K562 (cell line): ENCODE measurements at regions not wholly inside any gene's neighbourhood (a gene's known extent, or its start where the extent isn't known, plus 50 kb on each side); places are given as distances from the start of the nearest gene placed in this dataset.

ENCODE experiments used
- ATAC-seq: fragments of 200-7000 bp; cut with Tn5 transposase; 3 replicates; pipeline ENCODE4 v1.9.1; 2020; ENCODE audit warnings: moderate library complexity
- BruUV-seq: library from RNA; stranded (reverse); fragments of 400-500 nt; replicated peaks from 2 replicates; lab custom pipeline; 2021; lab: Mats Ljungman, UMichigan
- CTCF ChIA-PET: fragments of 300-600 bp; formaldehyde crosslinking; extraction: SDS; loops from one replicate; lab custom pipeline; 2021; ENCODE audit warnings: low intra/inter-chr PET ratio; lab: Yijun Ruan, JAX
- POLR2A ChIA-PET: fragments of 300-600, 350-650 bp; sonication (Branson Sonifier 250); formaldehyde crosslinking; extraction: SDS; loops from one replicate; lab custom pipeline; 2021; ENCODE audit warnings: antibody characterized with exemption, inconsistent platforms; lab: Yijun Ruan, JAX
- DNase-seq, 4 experiments: peaks; one replicate each; pipeline versions ENCODE4 v3.0.0 to v3.0.0-alpha.2; 2011 to 2018; ENCODE audit warnings: low spot score in 3 of 4, mixed read lengths in 3 of 4; ENCODE audit errors: extremely low read depth in 1 of 4
- FAIRE-seq: peaks from 2 replicates; lab custom pipeline; 2011; peaks lifted over from hg19 to GRCh38; lab: Jason Lieb, UNC
- H2AFZ ChIP-seq: 2 replicates; pipeline ENCODE4 v1.6.0; 2011; ENCODE audit warnings: low read depth, low read length, control low read depth, inconsistent platforms
- H3K27ac ChIP-seq: fragments of 200-600 bp; 3 replicates; pipeline ENCODE4 v1.8.0; 2011; ENCODE audit warnings: low read depth, mild to moderate bottlenecking, control low read depth, inconsistent platforms, low read length, moderate library complexity, mixed read lengths; ENCODE audit errors: extremely low read depth
- H3K27me3 ChIP-seq, 2 experiments: fragments of 300-600 bp in 1 of 2; 2 replicates in 1 of 2; 3 replicates in 1 of 2; pipeline versions ENCODE4 v1.6.0 to v1.8.0; 2011; ENCODE audit warnings: inconsistent platforms in 2 of 2, low read length in 2 of 2, mild to moderate bottlenecking in 1 of 2, mixed read lengths in 1 of 2, moderate library complexity in 1 of 2; ENCODE audit not compliant: control insufficient read depth in 2 of 2, insufficient read depth in 2 of 2
- H3K36me3 ChIP-seq: fragments of 300-600 bp; 3 replicates; pipeline ENCODE4 v1.8.0; 2011; ENCODE audit warnings: mild to moderate bottlenecking, low read length, inconsistent platforms; ENCODE audit not compliant: control insufficient read depth, insufficient read depth
- H3K4me1 ChIP-seq, 2 experiments: fragments of 200-600 bp in 1 of 2; replicated peaks in 1 of 2; 2 replicates in 1 of 2; 3 replicates in 1 of 2; pipeline versions ENCODE4 v1.5.1 to v1.8.0; 2011; ENCODE audit warnings: inconsistent platforms in 2 of 2, low read length in 2 of 2, mild to moderate bottlenecking in 1 of 2, mixed read lengths in 1 of 2, moderate library complexity in 1 of 2; ENCODE audit not compliant: control insufficient read depth in 2 of 2, insufficient read depth in 2 of 2
- H3K4me2 ChIP-seq: 2 replicates; pipeline ENCODE4 v1.6.1; 2011; ENCODE audit warnings: low read length, control low read depth, inconsistent platforms, mixed read lengths; ENCODE audit not compliant: insufficient read depth
- H3K4me3 ChIP-seq: fragments of 200-600 bp; sonication (generic), shearing (Covaris generic); 2 replicates; pipeline ENCODE4 v1.5.1; 2016; ENCODE audit warnings: control low read depth, inconsistent platforms
- H3K79me2 ChIP-seq: fragments of 200-600 bp; 3 replicates; pipeline ENCODE4 v1.8.0; 2011; ENCODE audit warnings: low read length, inconsistent platforms; ENCODE audit not compliant: control insufficient read depth, insufficient read depth
- H3K9ac ChIP-seq, 2 experiments: 2 replicates each; pipeline versions ENCODE4 v1.6.0 to v1.6.1; 2011; ENCODE audit warnings: low read depth in 2 of 2, low read length in 2 of 2, control low read depth in 1 of 2, inconsistent platforms in 1 of 2, mild to moderate bottlenecking in 1 of 2, mixed read lengths in 1 of 2; ENCODE audit not compliant: insufficient read depth in 1 of 2
- H3K9me1 ChIP-seq: one replicate; pipeline ENCODE4 v1.6.0; 2011; ENCODE audit warnings: inconsistent platforms, mild to moderate bottlenecking, low read length, moderate library complexity; ENCODE audit not compliant: control insufficient read depth, insufficient read depth
- H3K9me3 ChIP-seq: replicated peaks from 2 replicates; pipeline ENCODE4 v1.5.1; 2011; ENCODE audit warnings: low read depth, low read length, inconsistent platforms; ENCODE audit not compliant: control insufficient read depth, insufficient read depth
- H4K20me1 ChIP-seq: replicated peaks from 2 replicates; pipeline ENCODE4 v1.6.1; 2011; ENCODE audit warnings: low read length, inconsistent platforms, mixed read lengths; ENCODE audit not compliant: control insufficient read depth, insufficient read depth
- BRF1 ChIP-seq: IDR thresholded peaks from 3 replicates; pipeline ENCODE4 v1.6.1; 2011; ENCODE audit warnings: borderline replicate concordance, mild to moderate bottlenecking; ENCODE audit not compliant: insufficient read length; ENCODE audit errors: extremely low read depth
- CBX5 ChIP-seq: IDR thresholded peaks from 2 replicates; pipeline ENCODE4 v1.6.1; 2014; ENCODE audit warnings: low read depth, borderline replicate concordance
- CHD2 ChIP-seq: IDR thresholded peaks from 2 replicates; pipeline ENCODE4 v1.6.1; 2011; ENCODE audit warnings: low read depth, low read length
- HSF4 ChIP-seq: fragments of 250-450 bp; sonication (Bioruptor Pico); IDR thresholded peaks from 2 replicates; pipeline ENCODE4 v2.1.2; 2022; ENCODE audit warnings: mild to moderate bottlenecking, moderate library complexity, borderline replicate concordance
- L3MBTL2 ChIP-seq: fragments of 450-650 bp; IDR thresholded peaks from 2 replicates; pipeline ENCODE4 v1.6.1; 2016; ENCODE audit warnings: mild to moderate bottlenecking, moderate library complexity
- NFATC3 ChIP-seq: fragments of 450-650 bp; IDR thresholded peaks from 2 replicates; pipeline ENCODE4 v1.6.1; 2017; ENCODE audit warnings: mild to moderate bottlenecking
- PHTF2 ChIP-seq: fragments of 250-450 bp; sonication (Bioruptor Pico); IDR thresholded peaks from 2 replicates; pipeline ENCODE4 v1.5.0; 2021; ENCODE audit warnings: mild to moderate bottlenecking
- POLR3G ChIP-seq: IDR thresholded peaks from 2 replicates; pipeline ENCODE4 v1.6.1; 2011; ENCODE audit not compliant: insufficient read length, insufficient replicate concordance; ENCODE audit errors: extremely low read depth
- U2AF2 ChIP-seq: fragments of 200-400 bp; formaldehyde crosslinking; optimal IDR thresholded peaks from 2 replicates; pipeline ENCODE3; 2017; ENCODE audit warnings: low read depth, mild to moderate bottlenecking, low read length
- ZBED1 ChIP-seq: IDR thresholded peaks from 2 replicates; pipeline ENCODE4 v1.6.1; 2014
- ZFPM2 ChIP-seq: fragments of 250-450 bp; sonication (Bioruptor Pico); IDR thresholded peaks from 2 replicates; pipeline ENCODE4 v1.5.1; 2022; ENCODE audit warnings: mild to moderate bottlenecking
- ZNF436 ChIP-seq: fragments of 250-450, 450-650 bp; sonication (Bioruptor Pico); formaldehyde crosslinking; IDR thresholded peaks from 2 replicates; pipeline ENCODE4 v1.7.0; 2020; ENCODE audit warnings: mild to moderate bottlenecking
- ZNF449 ChIP-seq: fragments of 250-450 bp; sonication (Bioruptor Pico); IDR thresholded peaks from 2 replicates; pipeline ENCODE4 v1.8.0; 2022; ENCODE audit warnings: moderate library complexity, mild to moderate bottlenecking, inconsistent platforms
- ZNF76 ChIP-seq: fragments of 250-450 bp; sonication (Bioruptor Pico); IDR thresholded peaks from 2 replicates; pipeline ENCODE4 v1.4.0; 2020; ENCODE audit warnings: mild to moderate bottlenecking, moderate library complexity, borderline replicate concordance
- ZNF778 ChIP-seq: fragments of 450-650 bp; formaldehyde crosslinking; IDR thresholded peaks from 2 replicates; pipeline ENCODE4 v1.4.0; 2020; ENCODE audit warnings: mild to moderate bottlenecking, moderate library complexity
- WGBS: fragments of 100-300 bp; shearing (Covaris generic); methylation state at CpG from one replicate; pipeline ENCODE4 v1.1.6; 2016; ENCODE audit warnings: low coverage, mixed read lengths; ENCODE audit not compliant: insufficient coverage; ENCODE audit errors: missing lambda C conversion rate; 5-methylcytosine and 5-hydroxymethylcytosine counted together
- in situ Hi-C: fragments of 300-500 bp; cut with MboI; formaldehyde crosslinking; loops from 4 replicates; pipeline ENCODE4 v1.15.0; 2018; ENCODE audit warnings: inconsistent platforms, mixed read lengths
- intact Hi-C: fragments of 100-400 bp; cut with micrococcal nuclease; formaldehyde crosslinking; loops from 2 replicates; pipeline ENCODE4 v1.14.2; 2022
- TF ChIP-seq, protein P1 (sequence below): sonication (generic); formaldehyde crosslinking; IDR thresholded peaks from 2 replicates; pipeline ENCODE4 v1.8.1; 2023; ENCODE audit warnings: mild to moderate bottlenecking, missing genetic modification reagents
- TF ChIP-seq, protein P2 (sequence below): sonication (generic); formaldehyde crosslinking; IDR thresholded peaks from 2 replicates; pipeline ENCODE4 v1.8.0; 2023; ENCODE audit warnings: mild to moderate bottlenecking, missing genetic modification reagents

DNA sequence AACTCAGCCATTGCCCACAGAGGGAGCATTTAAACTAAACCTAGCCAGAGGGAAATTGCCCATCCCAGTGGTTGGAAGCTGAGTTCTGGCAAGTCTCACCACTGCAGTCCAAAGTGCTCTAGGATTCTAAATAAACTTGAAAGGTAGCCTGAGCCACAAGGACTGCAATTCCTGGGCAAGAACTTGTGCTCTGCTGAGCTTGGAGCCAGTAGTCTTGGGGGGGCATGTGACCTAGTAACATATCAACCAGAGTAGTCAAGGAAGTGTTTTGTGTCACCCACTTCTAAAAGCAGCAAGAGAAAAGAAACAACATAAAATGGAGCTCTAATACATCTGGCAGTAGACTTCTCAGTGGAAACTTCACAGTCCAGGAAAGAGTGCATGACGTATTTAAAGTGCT lies 167.0 kb downstream of the PTH2R start:
- peaks cover 25% of the 10 kb centered on the region for H3K36me3 ChIP-seq
- ChIA-PET CTCF (no interaction called here), POLR2A (no interaction called here)
- no peak overlapping the region for H2AFZ ChIP-seq
- DNase-seq, result no peak
- peaks cover 17 to 29% of the 10 kb centered on the region in 2 experiments for H3K4me1 ChIP-seq
- in situ Hi-C loops (no loop called here), intact Hi-C loops (no loop called here)
- 100% methylated on average over 1 of the region's 1 CpG for WGBS
- no peak for ATAC-seq
- no TSS peak for BruUV-seq
- no peaks in the 10 kb centered on the region; the same call in 1 of the 2 replicates for H3K9me3 ChIP-seq
- H4K20me1 ChIP-seq, result no peaks in the 10 kb centered on the region
- FAIRE-seq, result no peak
- no peak overlapping the region for H3K4me3 ChIP-seq
- peaks cover 12% of the 10 kb centered on the region for H3K79me2 ChIP-seq
- TF ChIP-seq POLR3G, result no peak
- no peak for TF ChIP-seq ZNF778 (CRISPR knock-in tag)
- TF ChIP-seq HSF4 (CRISPR knock-in tag), result no peak
- TF ChIP-seq L3MBTL2, result no peak
- TF ChIP-seq CHD2, result no peak
- TF ChIP-seq ZNF76, result no peak
- no peak for TF ChIP-seq ZFPM2 (CRISPR knock-in tag)
- no peak for TF ChIP-seq ZBED1
- TF ChIP-seq NFATC3, result no peak
- TF ChIP-seq, protein P1, sequence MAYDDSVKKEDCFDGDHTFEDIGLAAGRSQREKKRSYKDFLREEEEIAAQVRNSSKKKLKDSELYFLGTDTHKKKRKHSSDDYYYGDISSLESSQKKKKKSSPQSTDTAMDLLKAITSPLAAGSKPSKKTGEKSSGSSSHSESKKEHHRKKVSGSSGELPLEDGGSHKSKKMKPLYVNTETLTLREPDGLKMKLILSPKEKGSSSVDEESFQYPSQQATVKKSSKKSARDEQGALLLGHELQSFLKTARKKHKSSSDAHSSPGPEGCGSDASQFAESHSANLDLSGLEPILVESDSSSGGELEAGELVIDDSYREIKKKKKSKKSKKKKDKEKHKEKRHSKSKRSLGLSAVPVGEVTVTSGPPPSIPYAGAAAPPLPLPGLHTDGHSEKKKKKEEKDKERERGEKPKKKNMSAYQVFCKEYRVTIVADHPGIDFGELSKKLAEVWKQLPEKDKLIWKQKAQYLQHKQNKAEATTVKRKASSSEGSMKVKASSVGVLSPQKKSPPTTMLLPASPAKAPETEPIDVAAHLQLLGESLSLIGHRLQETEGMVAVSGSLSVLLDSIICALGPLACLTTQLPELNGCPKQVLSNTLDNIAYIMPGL (CRISPR knock-in tag), result no peak
- no peak for TF ChIP-seq U2AF2
- no peak for TF ChIP-seq ZNF449 (CRISPR knock-in tag)
- TF ChIP-seq, protein P2, sequence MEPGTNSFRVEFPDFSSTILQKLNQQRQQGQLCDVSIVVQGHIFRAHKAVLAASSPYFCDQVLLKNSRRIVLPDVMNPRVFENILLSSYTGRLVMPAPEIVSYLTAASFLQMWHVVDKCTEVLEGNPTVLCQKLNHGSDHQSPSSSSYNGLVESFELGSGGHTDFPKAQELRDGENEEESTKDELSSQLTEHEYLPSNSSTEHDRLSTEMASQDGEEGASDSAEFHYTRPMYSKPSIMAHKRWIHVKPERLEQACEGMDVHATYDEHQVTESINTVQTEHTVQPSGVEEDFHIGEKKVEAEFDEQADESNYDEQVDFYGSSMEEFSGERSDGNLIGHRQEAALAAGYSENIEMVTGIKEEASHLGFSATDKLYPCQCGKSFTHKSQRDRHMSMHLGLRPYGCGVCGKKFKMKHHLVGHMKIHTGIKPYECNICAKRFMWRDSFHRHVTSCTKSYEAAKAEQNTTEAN (CRISPR knock-in tag), result no peak
- TF ChIP-seq PHTF2 (CRISPR knock-in tag), result no peak
- TF ChIP-seq CBX5, result no peak
- TF ChIP-seq ZNF436 (CRISPR knock-in tag), result no peak
- TF ChIP-seq BRF1, result no peak
- H3K27me3 ChIP-seq, result no peaks in the 10 kb centered on the region
- H3K9ac ChIP-seq, result no peak overlapping the region; a peak in 1 of 4 replicates
- no peaks in the 10 kb centered on the region for H3K9me1 ChIP-seq
- no peak overlapping the region for H3K4me2 ChIP-seq
- no peak overlapping the region for H3K27ac ChIP-seq
